ENCODE measurements at regions not wholly inside any gene's neighbourhood (a gene's known extent, or its start where the extent isn't known, plus 50 kb on each side); places are given as distances from the start of the nearest gene placed in this dataset.
"Not testable (repeated sequence)": the region's sequence is repeated elsewhere in the genome, so short reads cannot be mapped to it uniquely, and the experiment has no call there.

GRCh38 chr11:109480251-109480650, 58.3 kb downstream of the C11orf87 start:
- no peak for DNase-seq (ENCODE audit: low read depth)
- H3K4me3 ChIP-seq (ENCODE audit: low read depth, low read length), result no peak overlapping the region

- DNase-seq (ENCODE audit: low read depth), result no peak
- H3K4me3 ChIP-seq (ENCODE audit: low read depth, low read length), result no peak overlapping the region
These were observed 64.1 kb downstream of the C11orf87 start for GRCh38 chr11:109486129-109486528.

GRCh38 chr11:109490953-109491635, 69.1 kb downstream of the C11orf87 start:
- DNase-seq (ENCODE audit: low read depth), result no peak
- no peak overlapping the region for H3K4me3 ChIP-seq (ENCODE audit: low read depth, low read length)

- no peak for DNase-seq (ENCODE audit: low read depth)
These were observed 84.1 kb downstream of the C11orf87 start for GRCh38 chr11:109506115-109506514.

GRCh38 chr11:109507331-109507730, 85.3 kb downstream of the C11orf87 start:
- no peak overlapping the region for H3K4me3 ChIP-seq (ENCODE audit: low read depth, low read length)

More at GRCh38 chr11:109506115-109506514, 84.1 kb downstream of the C11orf87 start:
- H3K4me3 ChIP-seq (ENCODE audit: low read depth, low read length), result no peak overlapping the region

GRCh38 chr11:109507836-109508561, 86.0 kb downstream of the C11orf87 start:
- DNase-seq (ENCODE audit: low read depth), result no peak

More at GRCh38 chr11:109507331-109507730, 85.3 kb downstream of the C11orf87 start:
- no peak for DNase-seq (ENCODE audit: low read depth)

GRCh38 chr11:109508943-109509342, 87.0 kb downstream of the C11orf87 start:
- no peak overlapping the region for H3K4me3 ChIP-seq (ENCODE audit: low read depth, low read length)
- no peak for DNase-seq (ENCODE audit: low read depth)

More at GRCh38 chr11:109507836-109508561, 86.0 kb downstream of the C11orf87 start:
- H3K4me3 ChIP-seq (ENCODE audit: low read depth, low read length), result no peak overlapping the region

GRCh38 chr11:109510316-109510715, 88.3 kb downstream of the C11orf87 start:
- no peak overlapping the region for H3K4me3 ChIP-seq (ENCODE audit: low read depth, low read length)
- DNase-seq (ENCODE audit: low read depth), result no peak

- DNase-seq (ENCODE audit: low read depth), result no peak
- no peak overlapping the region for H3K4me3 ChIP-seq (ENCODE audit: low read depth, low read length)
These were observed 89.6 kb downstream of the C11orf87 start for GRCh38 chr11:109511598-109511997.

GRCh38 chr11:109512249-109512648, 90.3 kb downstream of the C11orf87 start:
- H3K4me3 ChIP-seq (ENCODE audit: low read depth, low read length), result no peak overlapping the region
- DNase-seq (ENCODE audit: low read depth), result no peak

GRCh38 chr11:109512680-109513079, 90.7 kb downstream of the C11orf87 start:
- DNase-seq (ENCODE audit: low read depth), result no peak
- H3K4me3 ChIP-seq (ENCODE audit: low read depth, low read length), result no peak overlapping the region

- no peak for DNase-seq (ENCODE audit: low read depth)
- no peak overlapping the region for H3K4me3 ChIP-seq (ENCODE audit: low read depth, low read length)
These were observed 92.5 kb downstream of the C11orf87 start for GRCh38 chr11:109514313-109515018.

- no peak for DNase-seq (ENCODE audit: low read depth)
- no peak overlapping the region for H3K4me3 ChIP-seq (ENCODE audit: low read depth, low read length)
These were observed 97.3 kb downstream of the C11orf87 start for GRCh38 chr11:109519253-109519652.

GRCh38 chr11:109521571-109522086, 99.6 kb downstream of the C11orf87 start:
- H3K4me3 ChIP-seq (ENCODE audit: low read depth, low read length), result no peak overlapping the region
- DNase-seq (ENCODE audit: low read depth), result no peak

GRCh38 chr11:109522116-109522755, 100.2 kb downstream of the C11orf87 start:
- DNase-seq (ENCODE audit: low read depth), result no peak
- no peak overlapping the region for H3K4me3 ChIP-seq (ENCODE audit: low read depth, low read length)

- not testable (repeated sequence) for H3K4me3 ChIP-seq (ENCODE audit: low read depth, low read length); DNase-seq (ENCODE audit: low read depth)
These were observed 103.6 kb downstream of the C11orf87 start for GRCh38 chr11:109525636-109526035.

GRCh38 chr11:109526061-109526460, 104.1 kb downstream of the C11orf87 start:
- DNase-seq (ENCODE audit: low read depth), result no peak
- H3K4me3 ChIP-seq (ENCODE audit: low read depth, low read length), result no peak overlapping the region

GRCh38 chr11:109526931-109527330, 104.9 kb downstream of the C11orf87 start:
- no peak overlapping the region for H3K4me3 ChIP-seq (ENCODE audit: low read depth, low read length)

GRCh38 chr11:109527496-109527895, 105.5 kb downstream of the C11orf87 start:
- no peak overlapping the region for H3K4me3 ChIP-seq (ENCODE audit: low read depth, low read length)
- DNase-seq (ENCODE audit: low read depth), result no peak

More at GRCh38 chr11:109526931-109527330, 104.9 kb downstream of the C11orf87 start:
- DNase-seq (ENCODE audit: low read depth), result no peak
